Retinal pigment epithelial cell (primary cell): ENCODE measurements at regions not wholly inside any gene's neighbourhood (a gene's known extent, or its start where the extent isn't known, plus 50 kb on each side); places are given as distances from the start of the nearest gene placed in this dataset.

Experiments used
- DNase-seq: peaks from one replicate; pipeline ENCODE4 v3.0.0-alpha.2; 2010; ENCODE audit warnings: low read depth
- H3K4me3 ChIP-seq: 2 replicates; pipeline ENCODE4 v1.5.1; 2011; ENCODE audit warnings: mild to moderate bottlenecking, low read length, control low read depth, moderate library complexity
- TF ChIP-seq, protein P1 (sequence below): conservative IDR thresholded peaks from 2 replicates; pipeline ENCODE4 v1.5.1; 2011; ENCODE audit warnings: low read depth, low read length, control low read depth, inconsistent platforms

GRCh38 chr18:41207706-41208105 is 747.3 kb upstream of the PIK3C3 start:
- TF ChIP-seq, protein P1, sequence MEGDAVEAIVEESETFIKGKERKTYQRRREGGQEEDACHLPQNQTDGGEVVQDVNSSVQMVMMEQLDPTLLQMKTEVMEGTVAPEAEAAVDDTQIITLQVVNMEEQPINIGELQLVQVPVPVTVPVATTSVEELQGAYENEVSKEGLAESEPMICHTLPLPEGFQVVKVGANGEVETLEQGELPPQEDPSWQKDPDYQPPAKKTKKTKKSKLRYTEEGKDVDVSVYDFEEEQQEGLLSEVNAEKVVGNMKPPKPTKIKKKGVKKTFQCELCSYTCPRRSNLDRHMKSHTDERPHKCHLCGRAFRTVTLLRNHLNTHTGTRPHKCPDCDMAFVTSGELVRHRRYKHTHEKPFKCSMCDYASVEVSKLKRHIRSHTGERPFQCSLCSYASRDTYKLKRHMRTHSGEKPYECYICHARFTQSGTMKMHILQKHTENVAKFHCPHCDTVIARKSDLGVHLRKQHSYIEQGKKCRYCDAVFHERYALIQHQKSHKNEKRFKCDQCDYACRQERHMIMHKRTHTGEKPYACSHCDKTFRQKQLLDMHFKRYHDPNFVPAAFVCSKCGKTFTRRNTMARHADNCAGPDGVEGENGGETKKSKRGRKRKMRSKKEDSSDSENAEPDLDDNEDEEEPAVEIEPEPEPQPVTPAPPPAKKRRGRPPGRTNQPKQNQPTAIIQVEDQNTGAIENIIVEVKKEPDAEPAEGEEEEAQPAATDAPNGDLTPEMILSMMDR, result no peak
- H3K4me3 ChIP-seq, result no peak overlapping the region
- no peak for DNase-seq

- TF ChIP-seq, protein P1, result no peak
- H3K4me3 ChIP-seq, result no peak overlapping the region
These were observed 748.6 kb upstream of the PIK3C3 start for GRCh38 chr18:41206341-41206830.

GRCh38 chr18:41199212-41199611 is 755.8 kb upstream of the PIK3C3 start:
- H3K4me3 ChIP-seq, result no peak overlapping the region
- TF ChIP-seq, protein P1, result no peak
- DNase-seq, result no peak

More at GRCh38 chr18:41206341-41206830, 748.6 kb upstream of the PIK3C3 start:
- DNase-seq, result no peak

- TF ChIP-seq, protein P1, result no peak
- no peak for DNase-seq
- H3K4me3 ChIP-seq, result no peak overlapping the region
These were observed 757.1 kb upstream of the PIK3C3 start for GRCh38 chr18:41197967-41198366.

GRCh38 chr18:41170346-41170745 is 784.7 kb upstream of the PIK3C3 start:
- no peak for DNase-seq
- no peak overlapping the region for H3K4me3 ChIP-seq
- TF ChIP-seq, protein P1, result no peak

DNA sequence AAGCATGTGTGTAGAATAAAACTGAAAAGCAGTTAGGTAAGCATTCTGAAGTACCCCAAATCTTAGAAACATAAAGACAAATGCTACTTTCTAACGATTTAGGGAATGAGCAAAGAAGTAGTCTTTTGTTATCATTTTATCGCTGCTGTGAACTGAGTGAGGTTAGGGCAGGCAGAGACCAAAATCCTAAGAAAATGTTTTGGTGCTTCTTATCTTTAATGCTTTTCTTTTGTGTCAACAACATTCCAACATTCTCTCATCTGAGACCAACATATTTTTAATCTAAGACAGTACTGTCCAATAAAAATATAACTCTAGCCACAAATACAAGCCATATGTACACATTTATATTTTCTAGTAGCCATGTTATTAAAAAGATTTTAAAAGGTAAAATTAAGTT is 789.4 kb upstream of the PIK3C3 start:
- no peak for DNase-seq
- H3K4me3 ChIP-seq, result no peak overlapping the region
- TF ChIP-seq, protein P1, result no peak

GRCh38 chr18:41162781-41163180 is 792.3 kb upstream of the PIK3C3 start:
- H3K4me3 ChIP-seq, result no peak overlapping the region
- TF ChIP-seq, protein P1, result no peak
- no peak for DNase-seq
